Neural progenitor cell (in vitro differentiated cells): ENCODE measurements at regions not wholly inside any gene's neighbourhood (a gene's known extent, or its start where the extent isn't known, plus 50 kb on each side); places are given as distances from the start of the nearest gene placed in this dataset.

Source experiments
- DNase-seq: peaks from one replicate; pipeline ENCODE4 v3.0.0-alpha.2; 2016; ENCODE audit warnings: low spot score
- H2AFZ ChIP-seq: fragments of 200-600 bp; sonication (generic); replicated peaks from 2 replicates; pipeline ENCODE4 v1.6.1; 2016; ENCODE audit warnings: antibody characterized with exemption
- H3F3A ChIP-seq: fragments of 200-600 bp; sonication (generic); 2 replicates; pipeline ENCODE4 v1.6.1; 2016; ENCODE audit warnings: antibody characterized with exemption, low read depth
- H3K27ac ChIP-seq: fragments of 200-600 bp; sonication (generic); 2 replicates; pipeline ENCODE4 v1.5.1; 2016; ENCODE audit warnings: mild to moderate bottlenecking
- H3K27me3 ChIP-seq: fragments of 200-600 bp; sonication (generic); 2 replicates; pipeline ENCODE4 v1.6.1; 2016; ENCODE audit warnings: mild to moderate bottlenecking, moderate library complexity
- H3K36me3 ChIP-seq: fragments of 200-600 bp; sonication (generic); 2 replicates; pipeline ENCODE4 v1.5.1; 2016
- H3K4me1 ChIP-seq: fragments of 200-600 bp; sonication (generic); 2 replicates; pipeline ENCODE4 v1.6.1; 2016; ENCODE audit warnings: mixed run types
- H3K4me2 ChIP-seq: fragments of 200-600 bp; sonication (generic); 2 replicates; pipeline ENCODE4 v1.6.1; 2016
- H3K4me3 ChIP-seq: fragments of 200-600 bp; sonication (generic); 2 replicates; pipeline ENCODE4 v1.5.1; 2016
- H3K79me2 ChIP-seq: fragments of 200-600 bp; sonication (generic); 2 replicates; pipeline ENCODE4 v1.6.1; 2016; ENCODE audit warnings: low read depth
- H3K9ac ChIP-seq: fragments of 200-600 bp; sonication (generic); 2 replicates; pipeline ENCODE4 v1.6.1; 2016
- H3K9me3 ChIP-seq: fragments of 200-600 bp; sonication (generic); 2 replicates; pipeline ENCODE4 v1.5.1; 2016; ENCODE audit warnings: low read depth
- H4K20me1 ChIP-seq: fragments of 200-600 bp; sonication (generic); 2 replicates; pipeline ENCODE4 v1.6.1; 2016; ENCODE audit warnings: low read depth
- H3K27ac Mint-ChIP-seq: 3 replicates; pipeline ENCODE4 v1.8.0; 2021; ENCODE audit warnings: mixed read lengths
- H3K27me3 Mint-ChIP-seq: 2 replicates; pipeline ENCODE4 v1.8.0; 2022; ENCODE audit warnings: low read depth, mild to moderate bottlenecking, inconsistent platforms, moderate library complexity, mixed read lengths; ENCODE audit not compliant: insufficient read depth
- H3K36me3 Mint-ChIP-seq: 3 replicates; pipeline ENCODE4 v1.8.0; 2021; ENCODE audit warnings: mixed read lengths
- H3K4me1 Mint-ChIP-seq: 3 replicates; pipeline ENCODE4 v1.8.0; 2021; ENCODE audit warnings: mixed read lengths
- H3K4me3 Mint-ChIP-seq: 3 replicates; pipeline ENCODE4 v1.8.0; 2021; ENCODE audit warnings: mild to moderate bottlenecking, moderate library complexity, mixed read lengths
- H3K9me3 Mint-ChIP-seq: 3 replicates; pipeline ENCODE4 v1.8.0; 2020; ENCODE audit warnings: mixed read lengths
- EZH2 ChIP-seq: fragments of 200-600 bp; sonication (generic); IDR thresholded peaks from 2 replicates; pipeline ENCODE4 v1.6.1; 2017; ENCODE audit warnings: antibody characterized with exemption, mild to moderate bottlenecking, moderate library complexity
- EZH2phosphoT487 ChIP-seq: fragments of 200-600 bp; sonication (generic); IDR thresholded peaks from 2 replicates; pipeline ENCODE4 v1.6.1; 2017; ENCODE audit warnings: antibody characterized with exemption
- TF ChIP-seq, protein P1 (sequence below): fragments of 200-600 bp; sonication (generic); IDR thresholded peaks from 2 replicates; pipeline ENCODE4 v1.5.1; 2017; ENCODE audit warnings: antibody characterized with exemption, mild to moderate bottlenecking

DNA sequence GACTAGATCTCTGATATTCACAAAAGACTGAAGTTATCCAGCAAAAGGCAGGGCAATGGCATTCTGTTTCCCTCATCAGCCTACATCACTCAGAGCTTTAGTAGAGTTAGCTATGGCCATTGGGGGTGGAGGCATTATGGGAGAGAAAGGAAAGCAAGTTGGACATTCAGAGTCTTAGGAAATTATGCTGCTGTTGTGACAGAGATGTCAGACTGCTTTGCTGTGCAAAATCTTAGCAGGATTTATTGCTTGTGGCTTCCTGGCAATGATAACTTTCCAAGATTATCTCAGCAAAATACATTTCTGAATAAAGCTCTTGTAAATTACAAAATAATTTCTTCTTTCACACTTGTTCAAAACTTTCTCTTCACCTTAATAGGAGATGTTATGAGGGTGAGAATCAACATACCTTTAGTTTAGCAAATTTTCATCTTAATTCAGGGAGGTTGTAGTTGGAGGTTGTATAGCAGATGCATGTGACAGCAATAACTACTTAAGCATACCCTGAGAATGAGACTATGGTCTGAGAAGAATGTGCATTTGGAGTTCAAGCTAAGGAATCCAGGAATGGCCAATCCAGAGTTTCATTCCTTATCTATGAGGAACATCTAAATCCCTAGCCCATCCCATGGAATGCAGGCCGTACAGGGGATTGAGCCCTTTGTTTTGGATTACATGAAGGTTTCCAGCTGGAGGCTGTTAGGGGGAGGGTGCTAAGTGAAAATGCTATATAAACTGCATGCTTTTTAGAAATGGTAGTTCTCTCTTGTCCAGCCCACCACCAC, 179.8 kb downstream of the HAO1 start:
- no peaks in the 10 kb centered on the region for H3K4me1 ChIP-seq
- H3K27me3 ChIP-seq: no peaks in the 10 kb centered on the region
- peak; percentile 5 for DNase-seq
- H3K4me1 Mint-ChIP-seq: no peaks in the 10 kb centered on the region
- no peak overlapping the region for H3K27ac ChIP-seq
- H3K9ac ChIP-seq: no peak overlapping the region
- no peak overlapping the region for H3K4me2 ChIP-seq
- H3K4me3 ChIP-seq: no peak overlapping the region
- H3K79me2 ChIP-seq: no peaks in the 10 kb centered on the region
- no peaks in the 10 kb centered on the region for H3K9me3 ChIP-seq
- H4K20me1 ChIP-seq: no peaks in the 10 kb centered on the region
- no peak overlapping the region for H3K27ac Mint-ChIP-seq
- H3K4me3 Mint-ChIP-seq: no peak overlapping the region
- no peaks in the 10 kb centered on the region for H3K9me3 Mint-ChIP-seq
- H3K36me3 Mint-ChIP-seq: no peaks in the 10 kb centered on the region
- no peaks in the 10 kb centered on the region for H3K36me3 ChIP-seq
- no peak overlapping the region for H2AFZ ChIP-seq
- TF ChIP-seq, protein P1, sequence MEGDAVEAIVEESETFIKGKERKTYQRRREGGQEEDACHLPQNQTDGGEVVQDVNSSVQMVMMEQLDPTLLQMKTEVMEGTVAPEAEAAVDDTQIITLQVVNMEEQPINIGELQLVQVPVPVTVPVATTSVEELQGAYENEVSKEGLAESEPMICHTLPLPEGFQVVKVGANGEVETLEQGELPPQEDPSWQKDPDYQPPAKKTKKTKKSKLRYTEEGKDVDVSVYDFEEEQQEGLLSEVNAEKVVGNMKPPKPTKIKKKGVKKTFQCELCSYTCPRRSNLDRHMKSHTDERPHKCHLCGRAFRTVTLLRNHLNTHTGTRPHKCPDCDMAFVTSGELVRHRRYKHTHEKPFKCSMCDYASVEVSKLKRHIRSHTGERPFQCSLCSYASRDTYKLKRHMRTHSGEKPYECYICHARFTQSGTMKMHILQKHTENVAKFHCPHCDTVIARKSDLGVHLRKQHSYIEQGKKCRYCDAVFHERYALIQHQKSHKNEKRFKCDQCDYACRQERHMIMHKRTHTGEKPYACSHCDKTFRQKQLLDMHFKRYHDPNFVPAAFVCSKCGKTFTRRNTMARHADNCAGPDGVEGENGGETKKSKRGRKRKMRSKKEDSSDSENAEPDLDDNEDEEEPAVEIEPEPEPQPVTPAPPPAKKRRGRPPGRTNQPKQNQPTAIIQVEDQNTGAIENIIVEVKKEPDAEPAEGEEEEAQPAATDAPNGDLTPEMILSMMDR: no peak
- TF ChIP-seq EZH2: no peak
- no peak for TF ChIP-seq EZH2phosphoT487
- no peaks in the 10 kb centered on the region for H3K27me3 Mint-ChIP-seq
- H3F3A ChIP-seq: no peaks in the 10 kb centered on the region

DNA sequence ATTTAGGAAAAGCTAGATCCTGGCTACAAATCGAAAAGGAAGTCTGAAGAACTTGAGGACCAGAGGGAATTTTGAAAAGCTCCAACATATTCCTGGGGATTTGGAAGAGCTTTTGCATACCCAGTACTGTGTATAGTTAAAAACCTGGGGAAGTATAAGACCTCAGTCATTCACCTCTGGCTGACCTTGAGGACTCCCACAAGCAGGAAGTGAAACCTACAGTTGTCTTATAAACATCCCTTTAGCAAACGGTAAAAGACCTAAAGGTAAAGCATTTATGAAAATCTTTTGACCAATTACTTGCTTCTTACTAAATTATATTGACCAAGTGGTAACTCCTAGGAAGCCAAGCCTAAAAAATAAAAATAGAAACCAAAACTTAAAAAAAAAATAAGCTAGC, 175.0 kb downstream of the HAO1 start:
- no peak overlapping the region for H3K27ac ChIP-seq
- no peaks in the 10 kb centered on the region for H3K36me3 Mint-ChIP-seq
- no peaks in the 10 kb centered on the region for H4K20me1 ChIP-seq
- H3K4me3 Mint-ChIP-seq: no peak overlapping the region
- no peaks in the 10 kb centered on the region for H3F3A ChIP-seq
- H2AFZ ChIP-seq: peak overlapping the region; percentile 21
- H3K27ac Mint-ChIP-seq: no peak overlapping the region
- H3K36me3 ChIP-seq: no peaks in the 10 kb centered on the region
- H3K79me2 ChIP-seq: no peaks in the 10 kb centered on the region
- H3K27me3 ChIP-seq: no peaks in the 10 kb centered on the region
- no peak overlapping the region for H3K4me2 ChIP-seq
- H3K4me3 ChIP-seq: no peak overlapping the region
- no peaks in the 10 kb centered on the region for H3K4me1 ChIP-seq
- H3K4me1 Mint-ChIP-seq: no peaks in the 10 kb centered on the region
- peaks cover under 1% of the 10 kb centered on the region for H3K27me3 Mint-ChIP-seq
- no peaks in the 10 kb centered on the region for H3K9me3 ChIP-seq
- DNase-seq: no peak
- H3K9ac ChIP-seq: no peak overlapping the region
- TF ChIP-seq, protein P1: no peak
- TF ChIP-seq EZH2phosphoT487 (no peak), EZH2 (no peak)
- peaks cover 3% of the 10 kb centered on the region for H3K9me3 Mint-ChIP-seq

DNA sequence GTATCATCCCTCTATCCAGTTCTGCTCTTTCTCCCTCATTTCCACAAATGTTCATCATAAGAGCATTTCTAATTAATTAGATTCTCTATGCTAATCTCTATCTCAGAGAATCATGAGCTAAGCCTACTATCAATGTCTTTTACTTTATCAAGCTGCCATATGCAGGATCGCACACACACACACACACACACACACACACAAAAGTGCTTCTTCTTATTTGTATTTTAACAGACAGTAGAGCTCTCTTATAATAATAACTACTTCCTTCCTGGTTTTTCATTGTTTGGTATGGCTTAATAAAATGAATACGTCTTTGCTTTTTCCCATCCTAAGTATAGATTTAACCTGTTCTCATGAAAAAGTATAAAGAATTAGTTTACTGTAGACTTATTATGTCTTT, 170.2 kb downstream of the HAO1 start:
- Histone ChIP-seq H3K9ac (no peak overlapping the region), H2AFZ (no peak overlapping the region), H3K27ac (no peak overlapping the region), H3K79me2 (no peaks in the 10 kb centered on the region), H3K4me1 (no peaks in the 10 kb centered on the region), H3K36me3 (no peaks in the 10 kb centered on the region), H3K27me3 (no peaks in the 10 kb centered on the region), H3F3A (no peaks in the 10 kb centered on the region), H4K20me1 (no peaks in the 10 kb centered on the region), H3K9me3 (no peaks in the 10 kb centered on the region), H3K4me3 (no peak overlapping the region), H3K4me2 (no peak overlapping the region)
- H3K27me3 Mint-ChIP-seq: peaks cover 2% of the 10 kb centered on the region
- peaks cover 3% of the 10 kb centered on the region for H3K9me3 Mint-ChIP-seq
- no peaks in the 10 kb centered on the region for H3K36me3 Mint-ChIP-seq
- H3K4me1 Mint-ChIP-seq: no peaks in the 10 kb centered on the region
- DNase-seq: no peak
- H3K4me3 Mint-ChIP-seq: no peak overlapping the region
- no peak for TF ChIP-seq EZH2
- TF ChIP-seq EZH2phosphoT487: no peak
- TF ChIP-seq, protein P1: no peak
- no peak overlapping the region for H3K27ac Mint-ChIP-seq
